HUES64 (cell line): ENCODE measurements at regions not wholly inside any gene's neighbourhood (a gene's known extent, or its start where the extent isn't known, plus 50 kb on each side); places are given as distances from the start of the nearest gene placed in this dataset.

Source experiments
- H3K27ac ChIP-seq: 2 replicates; pipeline ENCODE4 v1.7.0; 2013; ENCODE audit warnings: low read depth, low read length, inconsistent platforms
- H3K27me3 ChIP-seq: 2 replicates; pipeline ENCODE4 v1.6.1; 2013; ENCODE audit warnings: mild to moderate bottlenecking, low read length; ENCODE audit not compliant: insufficient read depth
- H3K36me3 ChIP-seq: 2 replicates; pipeline ENCODE4 v1.6.1; 2013; ENCODE audit warnings: mild to moderate bottlenecking, low read length; ENCODE audit not compliant: insufficient read depth
- H3K4me1 ChIP-seq: 2 replicates; pipeline ENCODE4 v1.6.1; 2013; ENCODE audit warnings: mild to moderate bottlenecking, low read length, moderate library complexity; ENCODE audit not compliant: insufficient read depth
- H3K4me3 ChIP-seq: 2 replicates; pipeline ENCODE4 v1.5.1; 2013; ENCODE audit warnings: mild to moderate bottlenecking, low read length, moderate library complexity
- H3K9ac ChIP-seq: 2 replicates; pipeline ENCODE4 v1.6.1; 2013; ENCODE audit warnings: mild to moderate bottlenecking, low read depth, low read length
- H3K9me3 ChIP-seq: 2 replicates; pipeline ENCODE4 v1.6.1; 2013; ENCODE audit warnings: low read depth, low read length; ENCODE audit not compliant: insufficient read depth
- WGBS: fragments of 150-250, 120-280 bp; methylation state at CpG from one replicate; pipeline ENCODE4 v1.1.7; 2013; ENCODE audit warnings: missing lambda C conversion rate; 5-methylcytosine and 5-hydroxymethylcytosine counted together

DNA sequence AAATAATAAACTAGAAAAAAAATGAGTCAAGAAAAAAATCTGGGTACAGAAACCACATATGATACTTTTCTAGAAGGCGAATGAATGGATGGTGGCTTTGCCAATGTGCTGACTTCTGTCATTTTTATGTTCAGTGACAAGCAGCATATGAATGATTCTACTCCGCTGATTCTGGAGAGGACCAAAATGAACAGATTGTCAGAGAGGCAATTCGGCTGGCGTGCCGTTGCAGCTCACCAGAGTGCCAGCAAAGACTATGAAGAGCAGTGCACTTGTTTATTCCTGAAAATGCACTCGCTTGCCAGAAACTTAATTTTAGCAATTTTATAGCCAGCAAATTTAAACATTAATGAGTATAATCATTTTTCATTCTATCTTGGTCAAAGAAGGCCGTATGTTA is 105.9 kb upstream of the NYAP2 start:
- H3K27me3 ChIP-seq, result no peaks in the 10 kb centered on the region
- H3K4me3 ChIP-seq, result no peak overlapping the region
- H3K36me3 ChIP-seq, result no peaks in the 10 kb centered on the region
- no peaks in the 10 kb centered on the region for H3K9me3 ChIP-seq
- no peak overlapping the region for H3K9ac ChIP-seq
- no peak overlapping the region for H3K27ac ChIP-seq
- 93% methylated on average over 6 of the region's 7 CpGs for whole genome bisulfite sequencing
- H3K4me1 ChIP-seq, result no peaks in the 10 kb centered on the region

DNA sequence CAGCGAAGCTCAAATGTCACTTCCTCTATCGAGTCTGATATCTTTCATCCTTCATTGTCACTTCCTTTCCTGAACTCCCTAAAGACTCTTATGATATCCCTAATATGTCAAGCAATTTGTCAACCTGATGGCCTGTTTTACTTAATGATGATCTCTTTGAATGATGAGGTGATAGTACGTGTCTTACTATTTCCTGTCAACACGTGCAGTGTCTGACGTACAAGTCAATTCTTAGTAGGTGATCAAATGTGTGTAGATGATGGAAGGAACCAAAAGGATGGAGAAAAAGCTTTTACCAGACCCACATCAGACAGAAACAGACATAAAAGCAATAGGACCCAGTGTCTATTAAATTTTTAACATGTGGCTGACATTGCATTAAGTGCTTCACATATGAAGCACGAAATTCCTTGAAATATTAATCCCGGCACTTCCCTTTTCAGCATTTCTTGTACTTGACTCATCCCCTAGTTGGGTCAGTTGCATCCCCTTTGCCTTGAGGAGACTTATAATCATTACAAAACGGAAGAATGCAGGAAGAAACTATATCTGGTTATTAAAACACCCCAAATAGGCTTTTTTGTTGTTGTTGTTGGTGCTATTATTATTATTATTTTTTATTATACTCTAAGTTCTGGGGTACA is 108.6 kb upstream of the NYAP2 start:
- Histone ChIP-seq H3K4me1 (no peaks in the 10 kb centered on the region), H3K36me3 (no peaks in the 10 kb centered on the region), H3K27me3 (no peaks in the 10 kb centered on the region), H3K9me3 (no peaks in the 10 kb centered on the region), H3K4me3 (no peak overlapping the region), H3K27ac (no peak overlapping the region), H3K9ac (no peak overlapping the region)
- WGBS, result 83% methylated on average over 7 of the region's 8 CpGs

DNA sequence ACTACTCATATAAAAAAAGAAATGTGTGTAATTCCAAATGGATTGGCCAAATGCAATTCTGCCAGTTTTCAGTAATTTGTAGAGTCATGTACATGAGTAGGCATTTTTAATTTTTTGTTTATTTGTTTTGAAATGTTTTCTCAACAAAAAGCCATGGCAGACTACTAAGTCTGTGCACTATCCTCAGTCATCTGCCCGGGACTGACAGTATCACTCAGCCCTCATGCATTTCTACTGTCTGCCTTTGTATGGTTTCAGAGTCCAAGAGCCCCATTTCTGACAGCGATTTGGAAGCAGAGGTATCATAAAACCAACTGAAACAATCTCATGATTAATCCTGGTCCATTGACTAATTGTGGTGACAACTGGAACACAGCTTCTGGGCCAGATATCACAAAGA is 109.9 kb upstream of the NYAP2 start:
- no peaks in the 10 kb centered on the region for H3K36me3 ChIP-seq
- no peak overlapping the region for H3K4me3 ChIP-seq
- no peak overlapping the region for H3K9ac ChIP-seq
- no peak overlapping the region for H3K27ac ChIP-seq
- 96% methylated on average over 2 of the region's 2 CpGs for WGBS
- no peaks in the 10 kb centered on the region for H3K4me1 ChIP-seq
- no peaks in the 10 kb centered on the region for H3K9me3 ChIP-seq
- no peaks in the 10 kb centered on the region for H3K27me3 ChIP-seq

DNA sequence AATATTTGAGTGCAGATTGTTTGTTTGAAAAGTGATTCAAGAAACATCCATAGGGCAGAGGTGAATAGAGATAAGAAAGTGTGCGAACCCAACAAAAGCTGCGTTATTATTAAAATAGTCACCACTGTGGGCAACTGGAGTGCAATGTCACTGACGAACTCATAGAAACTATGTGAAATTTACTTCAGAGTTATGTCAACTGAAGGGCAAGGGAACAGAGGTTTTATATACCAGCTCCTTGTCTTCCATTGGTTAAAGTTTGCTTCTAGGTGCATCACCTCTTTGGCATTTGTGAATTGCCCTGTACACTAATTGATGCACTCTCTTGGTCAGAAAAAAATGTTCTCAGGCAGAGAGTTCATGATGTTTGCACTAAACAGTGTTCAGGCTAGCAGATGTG is 110.5 kb upstream of the NYAP2 start:
- H3K4me1 ChIP-seq, result no peaks in the 10 kb centered on the region
- 96% methylated on average over 3 of the region's 3 CpGs for WGBS
- no peak overlapping the region for H3K9ac ChIP-seq
- no peaks in the 10 kb centered on the region for H3K36me3 ChIP-seq
- H3K27me3 ChIP-seq, result no peaks in the 10 kb centered on the region
- no peak overlapping the region for H3K27ac ChIP-seq
- H3K4me3 ChIP-seq, result no peak overlapping the region
- H3K9me3 ChIP-seq, result no peaks in the 10 kb centered on the region

DNA sequence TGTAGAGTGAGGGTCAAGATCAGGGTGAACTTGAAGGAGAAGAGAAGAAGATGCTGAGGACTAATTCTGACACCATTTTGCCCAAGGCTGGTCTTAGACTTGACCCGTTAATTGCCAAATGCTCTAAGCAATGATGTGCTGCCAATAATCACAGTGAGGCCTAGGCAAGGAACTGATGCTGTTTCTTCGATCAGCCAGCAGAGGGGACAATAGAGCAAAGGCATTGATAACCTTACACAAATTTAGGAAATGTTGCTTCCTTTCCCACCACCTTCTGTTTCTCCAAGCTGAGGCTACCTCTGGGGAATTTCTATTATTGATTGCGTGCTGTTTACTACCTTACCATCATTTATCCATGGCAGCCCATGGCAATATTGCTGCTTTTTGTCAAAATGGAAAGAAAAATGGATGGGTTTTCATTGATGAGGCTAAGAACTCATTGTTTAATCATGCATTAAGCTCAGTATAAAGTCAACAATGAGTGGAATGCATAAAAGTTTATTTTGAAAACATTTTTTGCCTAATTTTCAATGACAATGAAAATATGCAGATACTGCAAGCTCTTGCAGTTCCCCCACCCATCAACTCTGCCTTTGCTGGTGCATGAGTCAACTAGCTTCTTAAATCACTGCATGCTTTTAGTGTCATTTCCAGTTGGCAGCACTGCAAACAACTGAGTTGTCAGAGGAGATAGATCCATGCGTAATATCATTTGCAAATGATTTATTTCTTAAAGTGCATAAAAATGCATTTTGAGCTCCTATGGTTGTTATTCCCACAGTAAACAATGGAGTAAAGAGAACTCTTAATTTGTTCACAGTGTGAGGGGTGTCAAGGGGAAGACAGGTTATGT is 116.4 kb upstream of the NYAP2 start:
- peaks cover 10% of the 10 kb centered on the region; the same call in 1 of the 2 replicates for H3K4me1 ChIP-seq
- no peaks in the 10 kb centered on the region for H3K9me3 ChIP-seq
- 54% methylated on average over 4 of the region's 4 CpGs for WGBS
- H3K27me3 ChIP-seq, result no peaks in the 10 kb centered on the region
- no peak overlapping the region for H3K9ac ChIP-seq
- H3K4me3 ChIP-seq, result no peak overlapping the region
- H3K36me3 ChIP-seq, result no peaks in the 10 kb centered on the region
- no peak overlapping the region for H3K27ac ChIP-seq

DNA sequence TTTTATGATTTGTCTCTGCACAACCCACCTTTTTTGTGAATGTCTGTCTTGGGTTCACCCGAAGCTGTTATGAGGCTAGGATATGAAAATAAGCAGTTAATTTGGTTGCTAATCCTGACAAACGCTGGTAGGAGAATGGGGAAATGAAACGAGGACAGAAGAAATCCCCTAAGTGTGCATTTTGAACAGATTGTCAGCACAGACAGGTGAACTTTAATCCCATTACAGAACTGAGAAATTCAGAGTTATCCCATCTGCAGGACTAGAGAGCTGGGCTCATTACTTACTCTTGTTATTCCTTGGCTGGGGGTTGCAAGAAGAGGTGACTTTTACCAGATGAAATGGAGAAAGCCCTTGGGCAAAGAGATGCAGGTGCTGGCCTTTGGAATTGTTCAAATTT is 123.3 kb upstream of the NYAP2 start:
- no peaks in the 10 kb centered on the region for H3K4me1 ChIP-seq
- no peaks in the 10 kb centered on the region for H3K9me3 ChIP-seq
- H3K36me3 ChIP-seq, result no peaks in the 10 kb centered on the region
- H3K4me3 ChIP-seq, result no peak overlapping the region
- no peak overlapping the region for H3K9ac ChIP-seq
- 94% methylated on average over 3 of the region's 3 CpGs for WGBS
- H3K27me3 ChIP-seq, result no peaks in the 10 kb centered on the region
- H3K27ac ChIP-seq, result no peak overlapping the region

DNA sequence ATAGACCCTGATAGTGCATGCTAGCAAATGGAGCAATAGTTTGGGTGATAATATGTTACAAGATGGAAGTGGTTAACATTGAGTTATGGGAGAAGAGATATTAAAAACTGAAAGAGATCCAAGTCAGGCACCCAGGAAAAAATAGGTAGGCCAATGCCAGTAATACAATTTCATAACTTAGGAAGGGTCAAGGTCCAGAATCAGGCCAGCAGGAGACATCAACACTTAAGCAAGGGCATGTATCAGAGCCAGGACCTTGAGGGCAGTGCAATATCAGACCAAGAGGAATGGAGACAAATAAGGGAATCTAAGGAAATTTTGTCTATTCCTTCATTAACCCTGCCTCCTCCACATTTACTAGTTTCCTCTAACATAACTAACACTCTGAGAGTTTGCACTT is 124.1 kb upstream of the NYAP2 start:
- no peaks in the 10 kb centered on the region for H3K36me3 ChIP-seq
- H3K4me3 ChIP-seq, result no peak overlapping the region
- H3K9ac ChIP-seq, result no peak overlapping the region
- no peaks in the 10 kb centered on the region for H3K27me3 ChIP-seq
- H3K4me1 ChIP-seq, result no peaks in the 10 kb centered on the region
- no peaks in the 10 kb centered on the region for H3K9me3 ChIP-seq
- no peak overlapping the region for H3K27ac ChIP-seq

DNA sequence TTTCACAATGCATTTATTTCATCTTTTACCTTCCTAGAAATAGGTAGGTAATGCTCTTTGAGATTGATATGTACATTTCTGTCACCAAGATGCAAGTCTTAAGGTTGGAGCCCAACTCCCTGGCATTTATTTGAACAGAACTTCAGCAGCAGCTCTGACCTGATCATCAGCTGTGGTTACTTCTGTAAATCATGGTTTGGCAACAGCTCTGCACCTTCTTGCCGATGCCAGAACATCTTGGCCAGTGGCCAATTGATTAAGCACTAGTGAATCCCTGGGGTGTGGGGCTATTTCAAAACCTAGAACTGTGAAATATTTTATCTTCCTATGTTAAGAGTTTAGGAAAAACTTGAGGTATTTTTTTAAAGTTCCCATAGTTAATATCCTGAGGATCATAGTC is 124.8 kb upstream of the NYAP2 start:
- H3K36me3 ChIP-seq, result no peaks in the 10 kb centered on the region
- H3K4me1 ChIP-seq, result no peaks in the 10 kb centered on the region
- no peaks in the 10 kb centered on the region for H3K9me3 ChIP-seq
- 88% methylated on average over 1 of the region's 1 CpG for WGBS
- no peaks in the 10 kb centered on the region for H3K27me3 ChIP-seq
- no peak overlapping the region for H3K9ac ChIP-seq
- H3K4me3 ChIP-seq, result no peak overlapping the region
- H3K27ac ChIP-seq, result no peak overlapping the region

DNA sequence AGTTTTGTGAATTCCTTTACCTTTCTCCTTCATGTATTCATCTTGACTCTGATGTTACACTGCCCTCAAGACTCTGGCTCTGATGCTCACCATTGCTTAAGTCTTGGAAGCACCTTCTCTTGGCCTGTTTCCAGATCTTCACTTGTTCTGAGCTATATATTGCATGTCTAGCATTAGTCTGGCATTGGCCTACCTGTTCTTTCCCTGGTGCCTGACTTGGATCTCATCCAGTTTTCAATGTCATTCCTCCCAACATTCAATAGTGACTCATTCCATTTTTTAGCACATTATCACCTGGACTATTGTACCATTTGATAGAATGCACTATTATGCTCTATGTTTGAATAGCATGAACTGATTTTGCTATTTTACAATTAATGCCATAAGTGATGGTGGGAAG is 127.3 kb upstream of the NYAP2 start:
- Histone ChIP-seq H3K4me3 (no peak overlapping the region), H3K9ac (no peak overlapping the region), H3K4me1 (no peaks in the 10 kb centered on the region), H3K27me3 (no peaks in the 10 kb centered on the region), H3K36me3 (no peaks in the 10 kb centered on the region), H3K27ac (no peak overlapping the region), H3K9me3 (no peaks in the 10 kb centered on the region)

DNA sequence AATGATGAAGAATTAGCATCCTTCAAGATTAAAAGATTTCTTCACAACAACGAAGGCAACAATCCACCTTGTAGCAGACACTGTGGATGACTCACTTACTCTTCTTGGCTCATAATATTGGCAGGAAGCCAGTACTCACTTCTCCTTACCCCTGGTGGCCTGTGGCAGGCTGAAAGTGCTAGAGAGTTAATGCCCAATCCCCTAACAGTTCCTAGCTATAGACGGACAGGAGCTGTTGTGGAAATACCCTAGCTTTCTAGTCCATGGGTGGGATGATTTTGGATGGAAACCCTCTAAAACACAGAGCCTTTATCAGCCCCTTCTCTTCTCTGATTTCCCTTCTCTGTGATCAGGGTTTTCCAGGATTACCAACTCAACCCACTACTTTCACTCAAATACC is 128.6 kb upstream of the NYAP2 start:
- H3K9me3 ChIP-seq, result no peaks in the 10 kb centered on the region
- H3K27ac ChIP-seq, result no peak overlapping the region
- no peaks in the 10 kb centered on the region for H3K36me3 ChIP-seq
- H3K4me3 ChIP-seq, result no peak overlapping the region
- H3K27me3 ChIP-seq, result no peaks in the 10 kb centered on the region
- no peak overlapping the region for H3K9ac ChIP-seq
- WGBS, result 83% methylated on average over 2 of the region's 2 CpGs
- H3K4me1 ChIP-seq, result no peaks in the 10 kb centered on the region

DNA sequence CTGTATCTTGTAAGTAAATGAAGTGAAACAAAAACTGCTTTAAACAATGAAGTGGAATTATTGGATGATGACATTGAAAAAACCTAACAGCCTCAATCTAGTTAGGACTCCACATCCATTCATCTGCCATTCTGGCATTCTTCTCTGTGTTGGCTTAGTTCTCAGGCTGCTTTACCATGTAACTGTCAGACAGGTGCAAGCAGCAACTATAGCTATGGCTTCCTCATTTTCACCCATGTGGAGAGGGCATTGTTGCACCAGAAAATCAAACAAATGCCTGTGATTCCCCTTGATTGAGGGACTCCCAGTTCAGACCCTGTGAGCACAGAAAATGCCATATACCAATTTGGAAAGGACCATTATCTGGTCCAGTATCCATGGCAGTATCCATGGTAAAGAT is 129.5 kb upstream of the NYAP2 start:
- no peak overlapping the region for H3K4me3 ChIP-seq
- H3K27me3 ChIP-seq, result no peaks in the 10 kb centered on the region
- H3K36me3 ChIP-seq, result no peaks in the 10 kb centered on the region
- H3K9ac ChIP-seq, result no peak overlapping the region
- no peaks in the 10 kb centered on the region for H3K4me1 ChIP-seq
- no peaks in the 10 kb centered on the region for H3K9me3 ChIP-seq
- H3K27ac ChIP-seq, result no peak overlapping the region
